MM.1S (cell line): ENCODE measurements at regions not wholly inside any gene's neighbourhood (a gene's known extent, or its start where the extent isn't known, plus 50 kb on each side); places are given as distances from the start of the nearest gene placed in this dataset.

Experiments used
- DNase-seq: peaks from one replicate; pipeline ENCODE4 v3.0.0-alpha.2; 2015
- H2AFZ ChIP-seq: fragments of 300-600 bp; sonication (generic); 2 replicates; pipeline ENCODE4 v1.6.0; 2016; ENCODE audit warnings: antibody characterized with exemption, low read length
- H3F3A ChIP-seq: fragments of 300-600 bp; sonication (generic); 2 replicates; pipeline ENCODE4 v1.6.1; 2016; ENCODE audit warnings: mild to moderate bottlenecking, antibody characterized with exemption, low read length, moderate library complexity, mixed read lengths; ENCODE audit not compliant: insufficient read depth
- H3K27ac ChIP-seq: fragments of 300-600 bp; sonication (generic); 2 replicates; pipeline ENCODE4 v1.5.1; 2016; ENCODE audit warnings: mild to moderate bottlenecking, low read length
- H3K27me3 ChIP-seq: fragments of 300-600 bp; sonication (generic); replicated peaks from 2 replicates; pipeline ENCODE4 v1.6.0; 2016; ENCODE audit warnings: low read length; ENCODE audit not compliant: insufficient read depth
- H3K36me3 ChIP-seq: fragments of 300-600 bp; sonication (generic); replicated peaks from 2 replicates; pipeline ENCODE4 v1.6.1; 2016; ENCODE audit warnings: mild to moderate bottlenecking, low read length, mixed read lengths; ENCODE audit not compliant: insufficient read depth
- H3K4me1 ChIP-seq: fragments of 300-600 bp; sonication (generic); 2 replicates; pipeline ENCODE4 v1.6.1; 2016; ENCODE audit warnings: low read length, mixed read lengths
- H3K4me2 ChIP-seq: fragments of 300-600 bp; sonication (generic); 2 replicates; pipeline ENCODE4 v1.6.0; 2016; ENCODE audit warnings: low read depth, low read length
- H3K4me3 ChIP-seq: fragments of 300-600 bp; sonication (generic); 2 replicates; pipeline ENCODE4 v1.5.1; 2016; ENCODE audit warnings: low read length, mixed read lengths
- H3K79me2 ChIP-seq: fragments of 300-600 bp; sonication (generic); 2 replicates; pipeline ENCODE4 v1.6.1; 2016; ENCODE audit warnings: mixed run types, low read length, mixed read lengths
- H3K9ac ChIP-seq: fragments of 300-600 bp; sonication (generic); 2 replicates; pipeline ENCODE4 v1.6.1; 2016; ENCODE audit warnings: low read length, mixed read lengths
- H3K9me2 ChIP-seq: fragments of 300-600 bp; sonication (generic); replicated peaks from 2 replicates; pipeline ENCODE4 v1.6.1; 2016; ENCODE audit warnings: mild to moderate bottlenecking, low read length, mixed read lengths; ENCODE audit not compliant: insufficient read depth
- H3K9me3 ChIP-seq: fragments of 300-600 bp; sonication (generic); replicated peaks from 2 replicates; pipeline ENCODE4 v1.6.1; 2016; ENCODE audit warnings: mild to moderate bottlenecking, low read length, mixed read lengths; ENCODE audit not compliant: insufficient read depth
- H4K20me1 ChIP-seq: fragments of 300-600 bp; sonication (generic); 2 replicates; pipeline ENCODE4 v1.6.1; 2016; ENCODE audit warnings: mild to moderate bottlenecking, low read length, moderate library complexity, mixed read lengths; ENCODE audit not compliant: insufficient read depth
- EZH2 ChIP-seq: fragments of 300-600 bp; sonication (generic); optimal IDR thresholded peaks from 2 replicates; pipeline ENCODE3; 2017; ENCODE audit warnings: low read depth, mild to moderate bottlenecking, antibody characterized with exemption, low read length, mixed read lengths
- EZH2phosphoT487 ChIP-seq: fragments of 300-600 bp; sonication (generic); IDR thresholded peaks from 2 replicates; pipeline ENCODE4 v1.6.1; 2018; ENCODE audit warnings: antibody characterized with exemption, low read length
- TF ChIP-seq, protein P1 (sequence below): fragments of 300-600 bp; sonication (generic); IDR thresholded peaks from 2 replicates; pipeline ENCODE4 v1.5.1; 2016; ENCODE audit warnings: antibody characterized with exemption, low read length, mixed read lengths

DNA sequence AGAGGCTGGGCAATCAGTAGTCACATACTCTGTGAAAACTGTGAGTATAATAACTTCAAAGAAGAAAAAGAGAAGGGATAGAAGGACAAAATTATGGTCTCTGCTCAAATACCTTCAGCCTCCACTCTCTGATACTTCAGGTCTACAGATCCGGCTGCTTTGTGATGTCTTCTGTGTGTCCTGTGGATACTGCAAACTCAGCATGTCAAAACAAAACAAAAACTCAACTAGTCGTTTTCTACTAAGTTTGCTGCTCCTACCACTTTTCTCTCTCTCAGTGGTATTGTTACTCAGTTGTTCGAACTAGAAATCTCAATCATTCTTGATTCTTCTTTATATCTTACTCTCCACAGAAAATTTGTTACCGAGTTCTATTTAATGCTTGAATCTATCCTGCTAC lies 202.4 kb upstream of the ANK2 start:
- Histone ChIP-seq H2AFZ (0 out of 2 replicates have a peak overlapping the region, but pooled peaks have one; percentile 10), H4K20me1 (no peaks in the 10 kb centered on the region), H3K4me3 (no peak overlapping the region), H3K9ac (no peak overlapping the region), H3K9me3 (no peaks in the 10 kb centered on the region), H3K4me1 (0 out of 2 replicates have a peak, but pooled peaks cover 5% of the 10 kb centered on the region), H3K9me2 (no peaks in the 10 kb centered on the region), H3K27me3 (no peaks in the 10 kb centered on the region), H3K4me2 (0 out of 2 replicates have a peak overlapping the region, but pooled peaks have one; percentile 5), H3K27ac (no peak overlapping the region), H3F3A (no peaks in the 10 kb centered on the region), H3K36me3 (no peaks in the 10 kb centered on the region), H3K79me2 (no peaks in the 10 kb centered on the region)
- peak; percentile 50 for DNase-seq
- no peak for TF ChIP-seq EZH2phosphoT487
- TF ChIP-seq, protein P1, sequence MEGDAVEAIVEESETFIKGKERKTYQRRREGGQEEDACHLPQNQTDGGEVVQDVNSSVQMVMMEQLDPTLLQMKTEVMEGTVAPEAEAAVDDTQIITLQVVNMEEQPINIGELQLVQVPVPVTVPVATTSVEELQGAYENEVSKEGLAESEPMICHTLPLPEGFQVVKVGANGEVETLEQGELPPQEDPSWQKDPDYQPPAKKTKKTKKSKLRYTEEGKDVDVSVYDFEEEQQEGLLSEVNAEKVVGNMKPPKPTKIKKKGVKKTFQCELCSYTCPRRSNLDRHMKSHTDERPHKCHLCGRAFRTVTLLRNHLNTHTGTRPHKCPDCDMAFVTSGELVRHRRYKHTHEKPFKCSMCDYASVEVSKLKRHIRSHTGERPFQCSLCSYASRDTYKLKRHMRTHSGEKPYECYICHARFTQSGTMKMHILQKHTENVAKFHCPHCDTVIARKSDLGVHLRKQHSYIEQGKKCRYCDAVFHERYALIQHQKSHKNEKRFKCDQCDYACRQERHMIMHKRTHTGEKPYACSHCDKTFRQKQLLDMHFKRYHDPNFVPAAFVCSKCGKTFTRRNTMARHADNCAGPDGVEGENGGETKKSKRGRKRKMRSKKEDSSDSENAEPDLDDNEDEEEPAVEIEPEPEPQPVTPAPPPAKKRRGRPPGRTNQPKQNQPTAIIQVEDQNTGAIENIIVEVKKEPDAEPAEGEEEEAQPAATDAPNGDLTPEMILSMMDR = no peak

DNA sequence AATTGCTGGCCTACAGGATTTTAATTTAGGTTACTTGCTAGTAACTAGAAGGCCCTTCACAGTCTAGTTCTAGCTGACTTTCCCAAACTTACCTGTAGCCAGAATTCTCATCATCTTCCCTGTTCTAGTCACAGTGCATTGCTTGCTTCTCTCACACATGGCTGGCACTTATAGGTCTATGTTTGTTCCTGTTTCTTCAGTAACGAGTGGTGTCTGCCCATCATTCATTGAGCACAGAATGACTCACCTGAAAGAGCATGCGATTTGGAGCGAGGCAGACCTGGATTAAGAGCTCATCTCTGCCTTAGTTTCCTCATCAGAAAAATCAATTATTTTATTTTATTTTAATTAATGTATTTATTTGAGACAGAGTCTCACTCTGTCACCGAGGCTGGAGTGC lies 201.7 kb upstream of the ANK2 start:
- H3F3A ChIP-seq = no peaks in the 10 kb centered on the region
- H3K4me1 ChIP-seq = 0 out of 2 replicates have a peak, but pooled peaks cover 5% of the 10 kb centered on the region
- no peak overlapping the region for H3K9ac ChIP-seq
- H3K4me2 ChIP-seq = no peak overlapping the region
- no peak for DNase-seq
- H3K27me3 ChIP-seq = no peaks in the 10 kb centered on the region
- TF ChIP-seq EZH2 = no peak
- TF ChIP-seq EZH2phosphoT487 = no peak
- TF ChIP-seq, protein P1 = no peak
- H3K79me2 ChIP-seq = no peaks in the 10 kb centered on the region
- no peak overlapping the region for H2AFZ ChIP-seq
- no peaks in the 10 kb centered on the region for H4K20me1 ChIP-seq
- H3K27ac ChIP-seq = no peak overlapping the region
- H3K4me3 ChIP-seq = no peak overlapping the region
- no peaks in the 10 kb centered on the region for H3K36me3 ChIP-seq
- H3K9me2 ChIP-seq = no peaks in the 10 kb centered on the region
- H3K9me3 ChIP-seq = no peaks in the 10 kb centered on the region

DNA sequence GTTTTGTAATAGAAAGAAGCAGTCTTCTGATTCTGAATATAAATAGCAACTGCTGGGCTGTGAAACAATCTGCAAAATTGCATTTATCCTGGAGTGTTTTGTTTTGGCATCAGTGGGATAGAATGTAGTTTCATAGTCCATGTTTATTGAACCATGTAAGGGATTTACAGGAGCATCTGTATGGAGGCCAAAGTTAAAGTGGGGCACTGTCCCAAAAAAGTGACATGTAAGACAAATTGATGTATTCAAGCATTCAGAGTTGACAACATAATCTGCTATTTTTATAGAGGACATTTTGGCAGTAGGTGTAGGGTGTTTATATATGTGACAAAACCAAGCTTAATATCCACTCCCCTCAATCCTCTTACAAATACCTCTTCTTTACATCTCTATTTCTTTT lies 200.5 kb upstream of the ANK2 start:
- no peaks in the 10 kb centered on the region for H3K27me3 ChIP-seq
- H3K79me2 ChIP-seq = no peaks in the 10 kb centered on the region
- 0 out of 2 replicates have a peak, but pooled peaks cover 5% of the 10 kb centered on the region for H3K4me1 ChIP-seq
- no peak overlapping the region for H2AFZ ChIP-seq
- TF ChIP-seq EZH2 = no peak
- TF ChIP-seq, protein P1 = no peak
- TF ChIP-seq EZH2phosphoT487 = no peak
- H3K36me3 ChIP-seq = no peaks in the 10 kb centered on the region
- no peaks in the 10 kb centered on the region for H3K9me2 ChIP-seq
- no peak overlapping the region for H3K4me2 ChIP-seq
- H3K9me3 ChIP-seq = no peaks in the 10 kb centered on the region
- H3K27ac ChIP-seq = no peak overlapping the region
- H4K20me1 ChIP-seq = no peaks in the 10 kb centered on the region
- H3K9ac ChIP-seq = no peak overlapping the region
- H3K4me3 ChIP-seq = no peak overlapping the region
- no peaks in the 10 kb centered on the region for H3F3A ChIP-seq
- no peak for DNase-seq
